GM19025 (cell line): ENCODE measurements at regions not wholly inside any gene's neighbourhood (a gene's known extent, or its start where the extent isn't known, plus 50 kb on each side); places are given as distances from the start of the nearest gene placed in this dataset.
"Not testable (repeated sequence)": the region's sequence is repeated elsewhere in the genome, so short reads cannot be mapped to it uniquely, and the experiment has no call there.

Source experiments
- ATAC-seq: cut with Tn5 transposase; IDR thresholded peaks from one replicate; pipeline ENCODE4 v1.9.1; 2021; ENCODE audit warnings: mild to moderate bottlenecking, low read depth, moderate library complexity; ENCODE audit not compliant: unreplicated experiment

DNA sequence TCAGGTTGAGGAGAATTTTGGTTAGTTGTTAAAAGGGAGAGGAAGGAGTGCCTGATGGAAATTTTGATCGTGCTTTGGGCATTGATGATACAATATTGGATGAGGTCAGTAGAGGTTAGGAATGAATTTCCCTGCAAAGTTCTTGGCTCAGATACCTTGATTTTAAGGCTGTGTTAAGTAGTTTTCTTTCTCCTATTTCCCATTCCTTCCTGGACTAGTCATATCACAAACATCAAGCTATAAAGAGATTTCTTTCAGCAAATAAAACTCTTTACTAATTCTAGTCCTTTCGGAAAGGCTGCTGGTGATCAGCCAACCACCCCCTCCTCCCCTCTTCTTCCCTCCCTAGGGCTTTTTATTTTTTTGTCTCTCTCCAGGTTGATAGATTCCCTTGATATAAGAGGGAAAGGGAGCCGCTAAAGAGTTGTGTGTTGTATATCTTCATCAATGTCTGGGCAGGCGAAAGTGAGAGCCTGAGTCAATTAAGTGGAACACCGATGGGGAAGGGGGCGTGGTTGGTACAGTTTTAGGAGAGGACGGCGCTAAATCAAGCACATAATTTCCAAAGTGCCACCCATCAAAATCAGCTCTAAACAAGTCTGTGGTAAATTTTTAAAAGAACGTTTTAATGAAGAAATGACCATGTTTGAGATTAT is 100.1 kb upstream of the PLXNA2 start:
- ATAC-seq, result no peak

GRCh38 chr1:208347191-208347590 is 103.0 kb upstream of the PLXNA2 start:
- no peak for ATAC-seq

GRCh38 chr1:208349694-208350330 is 105.6 kb upstream of the PLXNA2 start:
- no peak for ATAC-seq

DNA sequence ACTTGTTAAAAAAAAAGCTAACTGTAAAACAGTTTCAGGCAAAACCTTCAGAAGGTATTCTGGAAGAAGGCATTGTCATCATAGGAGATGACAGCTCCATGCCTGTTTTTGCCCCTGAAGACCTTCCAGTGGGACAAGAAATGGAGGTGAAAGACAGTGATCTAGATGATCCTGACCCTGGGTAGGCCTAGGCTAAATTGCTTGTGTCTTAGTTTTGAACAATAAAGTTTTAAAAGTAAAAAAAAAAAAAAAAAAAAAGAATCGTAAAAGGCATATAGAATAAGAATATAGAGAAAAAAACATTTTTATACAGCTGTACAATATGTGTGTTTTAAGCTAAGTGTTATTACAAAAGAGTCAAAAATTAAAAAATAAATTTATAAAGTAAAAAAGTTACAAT is 106.6 kb upstream of the PLXNA2 start:
- ATAC-seq, result no peak

DNA sequence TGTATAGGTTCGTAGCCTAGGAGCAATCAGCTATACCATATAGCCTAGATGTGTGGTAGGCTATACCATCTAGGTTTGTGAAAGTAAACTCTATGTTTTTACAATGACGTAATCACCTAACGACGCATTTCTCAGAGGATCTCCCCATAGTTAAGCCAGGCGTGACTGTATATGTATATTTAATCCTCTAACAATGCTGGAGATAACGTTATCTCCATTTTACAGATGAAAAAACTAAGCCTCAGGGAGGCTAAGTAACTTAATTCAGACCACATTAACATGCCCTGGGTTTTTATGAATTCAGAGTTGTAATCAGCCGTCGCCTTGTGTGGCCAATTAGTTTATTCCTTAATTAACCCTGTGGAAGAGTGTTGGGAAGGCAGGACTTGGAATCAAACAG is 107.7 kb upstream of the PLXNA2 start:
- ATAC-seq, result no peak

DNA sequence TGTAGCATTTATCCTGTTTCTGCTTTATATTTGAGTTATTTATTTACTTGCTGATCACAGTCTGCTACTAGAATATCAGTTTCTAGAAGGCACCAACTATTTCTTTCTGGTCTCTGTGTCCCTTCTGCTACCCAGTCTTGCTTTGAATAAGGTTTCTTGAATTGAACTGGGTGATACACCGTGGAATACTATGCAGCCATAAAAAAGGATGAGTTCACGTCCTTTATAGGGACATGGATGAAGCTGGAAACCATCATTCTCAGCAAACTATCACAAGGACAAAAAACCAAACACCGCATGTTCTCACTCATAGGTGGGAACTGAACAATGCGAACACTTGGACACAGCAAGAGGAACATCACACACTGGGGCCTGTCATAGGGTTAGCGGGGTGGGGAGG is 109.6 kb upstream of the PLXNA2 start:
- not testable (repeated sequence) for ATAC-seq

DNA sequence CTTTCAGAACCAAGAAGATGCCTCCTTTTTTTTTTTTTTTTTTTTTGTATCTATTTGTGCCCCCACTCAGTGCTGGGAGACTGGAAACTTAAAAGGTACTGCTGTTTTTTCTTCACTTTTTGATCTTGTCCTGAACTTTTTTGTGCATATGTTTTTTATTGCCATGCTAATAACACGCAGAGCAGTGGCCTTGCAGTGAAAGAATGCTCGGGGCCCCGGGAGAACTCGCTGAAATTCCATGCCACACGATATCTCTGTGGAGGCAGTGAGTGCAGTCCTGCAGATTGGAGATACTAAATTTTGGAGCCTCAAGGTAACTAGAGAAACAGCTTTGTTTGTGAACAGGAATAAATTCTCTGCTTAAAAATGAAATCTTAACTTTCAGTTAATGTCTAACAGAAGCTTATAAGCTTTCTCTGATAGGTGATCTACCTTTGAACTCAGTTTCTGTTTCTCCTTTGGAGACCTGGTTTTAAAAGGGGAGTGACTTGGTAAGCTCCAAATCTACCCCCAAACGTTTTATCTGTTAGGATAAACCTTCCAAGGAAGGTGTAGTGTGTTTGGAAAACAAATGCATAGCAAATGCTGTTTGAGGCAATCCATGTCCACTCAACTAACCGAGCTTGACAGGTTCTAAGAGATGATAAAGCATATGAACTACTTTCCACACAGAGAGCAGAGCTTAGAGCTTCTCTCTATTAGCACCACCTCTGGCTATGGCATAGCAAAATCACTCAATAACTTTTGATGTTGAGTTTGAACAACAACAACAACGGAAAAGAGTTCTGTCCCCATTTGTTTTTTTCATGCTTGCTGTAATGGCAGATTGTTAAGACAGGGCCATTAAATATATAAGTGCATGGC is 113.7 kb upstream of the PLXNA2 start:
- no peak for ATAC-seq

GRCh38 chr1:208358651-208359050 is 114.5 kb upstream of the PLXNA2 start:
- no peak for ATAC-seq

DNA sequence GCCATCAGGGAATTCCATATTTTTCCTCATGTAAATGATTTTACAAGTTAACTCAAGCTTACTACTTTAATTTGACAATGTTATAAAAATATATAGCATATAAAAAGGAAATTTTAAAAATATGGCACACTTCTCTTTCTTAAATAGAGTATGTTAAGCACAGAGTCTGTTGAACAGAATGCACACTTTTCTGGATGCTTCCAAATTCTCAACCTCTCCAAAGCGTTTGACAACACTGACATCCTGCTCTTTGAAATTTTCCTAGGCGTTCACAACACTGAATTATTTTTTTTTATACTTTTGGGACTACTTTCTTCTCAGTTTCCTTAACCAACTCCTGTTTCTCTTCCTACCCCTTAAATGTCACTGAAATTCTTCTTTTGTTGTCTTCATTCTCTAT is 117.8 kb upstream of the PLXNA2 start:
- no peak for ATAC-seq

DNA sequence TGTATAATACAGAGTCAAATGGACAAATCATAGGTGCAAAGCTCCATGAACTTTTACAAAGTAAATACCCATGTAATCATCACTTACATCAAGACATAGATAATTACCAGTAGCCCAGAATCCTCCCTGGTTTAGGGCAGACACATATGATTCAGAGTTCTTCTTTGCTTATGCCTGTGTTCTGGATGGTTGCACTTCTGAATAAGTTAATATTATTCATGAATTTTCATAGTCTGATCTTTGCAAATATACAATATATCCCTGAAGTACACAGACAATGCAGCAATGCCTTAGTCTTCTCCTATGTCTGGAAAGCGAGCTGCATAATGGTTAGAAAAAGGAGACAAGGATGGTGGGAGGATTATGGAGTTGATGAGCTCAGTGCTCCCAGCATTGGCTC is 122.4 kb upstream of the PLXNA2 start:
- ATAC-seq, result no peak

DNA sequence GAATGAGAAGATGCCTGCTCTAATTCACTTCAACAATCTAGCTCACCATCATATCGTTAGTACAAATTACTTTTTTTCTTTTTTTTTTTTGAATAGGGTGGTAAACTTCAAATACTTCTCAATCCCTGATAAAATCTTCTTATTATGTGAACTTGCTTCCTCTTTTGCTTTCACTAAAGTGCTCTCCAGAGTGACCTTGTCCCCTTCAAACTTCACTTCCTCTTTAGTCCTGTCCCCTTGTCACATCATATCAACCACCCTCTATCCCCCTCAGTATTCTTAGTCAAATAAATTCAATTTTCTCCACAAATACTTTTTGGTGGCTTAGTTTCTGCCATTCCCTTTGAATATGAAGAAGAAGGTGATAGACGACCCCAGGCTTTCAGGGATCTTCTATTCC is 124.9 kb upstream of the PLXNA2 start:
- no peak for ATAC-seq

DNA sequence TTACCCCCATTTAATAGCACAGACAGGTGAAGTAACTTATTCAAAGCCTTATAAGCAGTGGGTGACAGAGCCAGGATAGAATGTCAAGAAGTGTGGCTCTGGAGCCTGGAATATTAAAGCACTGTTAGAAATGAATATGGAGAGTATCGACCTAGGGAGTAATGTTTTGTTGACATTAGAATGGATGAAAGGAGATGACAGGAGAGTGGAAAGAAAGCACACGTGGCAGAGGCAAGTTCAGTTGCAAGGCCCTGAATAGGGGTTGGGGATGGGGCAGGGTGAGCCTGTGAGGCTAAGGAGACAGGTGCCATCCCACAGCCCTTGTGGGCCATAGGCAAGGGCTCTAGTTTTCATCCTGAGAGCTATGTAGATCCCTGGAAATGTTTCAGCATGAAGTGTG is 125.5 kb upstream of the PLXNA2 start:
- ATAC-seq, result no peak

DNA sequence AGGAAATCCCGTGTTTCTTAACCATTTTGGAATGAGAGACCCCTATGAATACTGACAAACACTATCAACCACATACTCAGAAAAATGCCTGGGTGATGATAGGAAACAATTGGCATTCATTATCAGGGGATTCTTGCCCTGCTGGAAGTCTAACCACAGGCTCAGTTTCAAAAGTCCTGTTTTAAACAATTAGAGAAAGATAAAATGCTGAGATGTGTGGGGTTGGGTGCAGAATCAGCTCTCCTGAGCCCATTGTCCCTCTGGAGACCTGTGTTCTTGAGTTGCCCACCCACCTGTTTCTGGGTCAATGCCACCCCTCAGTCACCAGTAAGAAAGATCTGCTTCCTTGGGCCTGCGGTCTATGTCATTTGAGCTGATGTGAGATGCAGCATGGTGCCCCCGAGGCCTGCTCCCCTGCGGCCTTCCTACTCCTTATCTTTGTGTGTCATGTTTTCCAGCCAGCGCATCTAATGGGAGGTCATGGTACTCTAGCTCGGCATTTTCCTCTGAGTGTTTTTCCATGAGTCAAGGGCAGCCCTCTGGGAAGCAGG is 130.3 kb upstream of the PLXNA2 start:
- no peak for ATAC-seq

GRCh38 chr1:208381481-208381880 is 137.3 kb upstream of the PLXNA2 start:
- no peak for ATAC-seq

- ATAC-seq, result no peak
Measured at GRCh38 chr1:208387908-208388811, 144.0 kb upstream of the PLXNA2 start.

- ATAC-seq, result no peak
Measured at GRCh38 chr1:208393416-208393815, 149.2 kb upstream of the PLXNA2 start.

GRCh38 chr1:208393826-208394225 is 149.6 kb upstream of the PLXNA2 start:
- ATAC-seq, result no peak

DNA sequence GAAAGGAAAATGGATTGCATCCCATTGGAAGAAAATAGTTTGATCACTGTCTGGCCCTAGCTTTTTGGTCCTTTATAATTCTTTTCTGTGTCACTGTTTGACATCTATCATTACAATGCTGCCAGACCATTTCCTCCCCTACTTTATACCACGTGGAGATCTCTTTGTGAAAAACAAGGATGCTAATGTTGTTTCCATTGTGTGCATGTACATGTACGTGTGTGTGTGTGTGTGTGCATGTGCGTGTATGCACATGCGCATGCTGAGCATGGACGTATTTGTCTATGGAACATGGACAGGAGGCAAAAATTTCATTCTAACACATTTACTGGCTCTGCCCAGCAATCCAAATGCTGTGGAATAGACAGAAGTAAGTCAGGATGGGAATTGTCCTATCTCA is 153.1 kb upstream of the PLXNA2 start:
- no peak for ATAC-seq

DNA sequence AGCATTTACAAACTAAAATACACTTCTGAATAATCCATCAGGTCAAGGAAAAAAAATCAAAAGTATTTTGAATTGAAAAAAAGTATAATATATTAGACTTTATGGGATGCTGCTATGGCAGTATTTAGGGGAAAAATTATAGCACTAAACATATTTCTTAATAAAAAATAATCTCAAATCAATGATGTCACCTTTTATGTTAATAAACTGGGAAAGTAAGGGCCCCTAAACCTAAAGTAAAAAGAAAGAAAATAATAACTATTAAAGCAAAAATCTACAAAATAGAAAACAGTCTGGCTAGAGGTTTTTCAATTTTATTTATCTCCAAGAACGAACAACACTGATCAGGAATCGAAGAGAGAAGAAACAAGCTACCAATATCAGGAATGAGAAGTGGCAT is 160.8 kb upstream of the PLXNA2 start:
- no peak for ATAC-seq

GRCh38 chr1:208409176-208409575 is 165.0 kb upstream of the PLXNA2 start:
- no peak for ATAC-seq
